H1 (cell line): ENCODE measurements at regions not wholly inside any gene's neighbourhood (a gene's known extent, or its start where the extent isn't known, plus 50 kb on each side); places are given as distances from the start of the nearest gene placed in this dataset.

ENCODE experiments used
- CBX5 ChIP-seq: fragments of 300-800, 300-1000 bp; sonication (generic); IDR thresholded peaks from 2 replicates; pipeline ENCODE4 v1.7.1; 2016; ENCODE audit warnings: antibody characterized with exemption, low read length, low read depth
- FOSL1 ChIP-seq: IDR thresholded peaks from 2 replicates; pipeline ENCODE4 v1.6.1; 2011; ENCODE audit warnings: mild to moderate bottlenecking, low read depth, low read length, moderate library complexity; ENCODE audit not compliant: insufficient read depth
- GTF2F1 ChIP-seq: IDR thresholded peaks from 2 replicates; pipeline ENCODE4 v1.6.1; 2012; ENCODE audit warnings: low read depth, low read length, improper control_type of control experiment, borderline replicate concordance
- TF ChIP-seq, protein P1 (sequence below): fragments of 300-600 bp; sonication (generic); IDR thresholded peaks from 2 replicates; pipeline ENCODE4 v1.7.1; 2012; ENCODE audit warnings: low read length, moderate library complexity, mild to moderate bottlenecking, inconsistent platforms; ENCODE audit not compliant: insufficient replicate concordance
- TF ChIP-seq, protein P2 (sequence below): IDR thresholded peaks from 2 replicates; pipeline ENCODE4 v1.6.1; 2012; ENCODE audit warnings: inconsistent platforms

DNA sequence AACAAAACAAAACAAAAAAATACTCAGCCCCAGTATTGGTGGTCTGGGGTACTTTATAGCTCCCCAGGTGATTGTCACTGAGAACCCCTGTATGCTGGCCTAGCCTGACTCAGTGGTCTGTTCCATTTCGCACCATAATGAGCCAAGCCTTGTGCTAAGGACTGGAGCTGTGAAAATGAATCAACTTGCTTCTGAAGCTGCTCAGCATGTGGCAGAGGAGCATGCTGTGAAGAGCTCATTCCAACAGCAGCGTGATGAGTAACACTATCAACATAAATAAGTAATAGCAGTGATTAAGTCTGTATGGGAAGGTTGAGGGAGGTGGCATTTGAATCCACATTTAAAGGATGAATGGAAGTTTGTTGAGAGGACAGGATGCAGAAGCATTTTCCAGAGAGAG, 67.2 kb upstream of the ATL2 start (continued):
- TF ChIP-seq, protein P1, sequence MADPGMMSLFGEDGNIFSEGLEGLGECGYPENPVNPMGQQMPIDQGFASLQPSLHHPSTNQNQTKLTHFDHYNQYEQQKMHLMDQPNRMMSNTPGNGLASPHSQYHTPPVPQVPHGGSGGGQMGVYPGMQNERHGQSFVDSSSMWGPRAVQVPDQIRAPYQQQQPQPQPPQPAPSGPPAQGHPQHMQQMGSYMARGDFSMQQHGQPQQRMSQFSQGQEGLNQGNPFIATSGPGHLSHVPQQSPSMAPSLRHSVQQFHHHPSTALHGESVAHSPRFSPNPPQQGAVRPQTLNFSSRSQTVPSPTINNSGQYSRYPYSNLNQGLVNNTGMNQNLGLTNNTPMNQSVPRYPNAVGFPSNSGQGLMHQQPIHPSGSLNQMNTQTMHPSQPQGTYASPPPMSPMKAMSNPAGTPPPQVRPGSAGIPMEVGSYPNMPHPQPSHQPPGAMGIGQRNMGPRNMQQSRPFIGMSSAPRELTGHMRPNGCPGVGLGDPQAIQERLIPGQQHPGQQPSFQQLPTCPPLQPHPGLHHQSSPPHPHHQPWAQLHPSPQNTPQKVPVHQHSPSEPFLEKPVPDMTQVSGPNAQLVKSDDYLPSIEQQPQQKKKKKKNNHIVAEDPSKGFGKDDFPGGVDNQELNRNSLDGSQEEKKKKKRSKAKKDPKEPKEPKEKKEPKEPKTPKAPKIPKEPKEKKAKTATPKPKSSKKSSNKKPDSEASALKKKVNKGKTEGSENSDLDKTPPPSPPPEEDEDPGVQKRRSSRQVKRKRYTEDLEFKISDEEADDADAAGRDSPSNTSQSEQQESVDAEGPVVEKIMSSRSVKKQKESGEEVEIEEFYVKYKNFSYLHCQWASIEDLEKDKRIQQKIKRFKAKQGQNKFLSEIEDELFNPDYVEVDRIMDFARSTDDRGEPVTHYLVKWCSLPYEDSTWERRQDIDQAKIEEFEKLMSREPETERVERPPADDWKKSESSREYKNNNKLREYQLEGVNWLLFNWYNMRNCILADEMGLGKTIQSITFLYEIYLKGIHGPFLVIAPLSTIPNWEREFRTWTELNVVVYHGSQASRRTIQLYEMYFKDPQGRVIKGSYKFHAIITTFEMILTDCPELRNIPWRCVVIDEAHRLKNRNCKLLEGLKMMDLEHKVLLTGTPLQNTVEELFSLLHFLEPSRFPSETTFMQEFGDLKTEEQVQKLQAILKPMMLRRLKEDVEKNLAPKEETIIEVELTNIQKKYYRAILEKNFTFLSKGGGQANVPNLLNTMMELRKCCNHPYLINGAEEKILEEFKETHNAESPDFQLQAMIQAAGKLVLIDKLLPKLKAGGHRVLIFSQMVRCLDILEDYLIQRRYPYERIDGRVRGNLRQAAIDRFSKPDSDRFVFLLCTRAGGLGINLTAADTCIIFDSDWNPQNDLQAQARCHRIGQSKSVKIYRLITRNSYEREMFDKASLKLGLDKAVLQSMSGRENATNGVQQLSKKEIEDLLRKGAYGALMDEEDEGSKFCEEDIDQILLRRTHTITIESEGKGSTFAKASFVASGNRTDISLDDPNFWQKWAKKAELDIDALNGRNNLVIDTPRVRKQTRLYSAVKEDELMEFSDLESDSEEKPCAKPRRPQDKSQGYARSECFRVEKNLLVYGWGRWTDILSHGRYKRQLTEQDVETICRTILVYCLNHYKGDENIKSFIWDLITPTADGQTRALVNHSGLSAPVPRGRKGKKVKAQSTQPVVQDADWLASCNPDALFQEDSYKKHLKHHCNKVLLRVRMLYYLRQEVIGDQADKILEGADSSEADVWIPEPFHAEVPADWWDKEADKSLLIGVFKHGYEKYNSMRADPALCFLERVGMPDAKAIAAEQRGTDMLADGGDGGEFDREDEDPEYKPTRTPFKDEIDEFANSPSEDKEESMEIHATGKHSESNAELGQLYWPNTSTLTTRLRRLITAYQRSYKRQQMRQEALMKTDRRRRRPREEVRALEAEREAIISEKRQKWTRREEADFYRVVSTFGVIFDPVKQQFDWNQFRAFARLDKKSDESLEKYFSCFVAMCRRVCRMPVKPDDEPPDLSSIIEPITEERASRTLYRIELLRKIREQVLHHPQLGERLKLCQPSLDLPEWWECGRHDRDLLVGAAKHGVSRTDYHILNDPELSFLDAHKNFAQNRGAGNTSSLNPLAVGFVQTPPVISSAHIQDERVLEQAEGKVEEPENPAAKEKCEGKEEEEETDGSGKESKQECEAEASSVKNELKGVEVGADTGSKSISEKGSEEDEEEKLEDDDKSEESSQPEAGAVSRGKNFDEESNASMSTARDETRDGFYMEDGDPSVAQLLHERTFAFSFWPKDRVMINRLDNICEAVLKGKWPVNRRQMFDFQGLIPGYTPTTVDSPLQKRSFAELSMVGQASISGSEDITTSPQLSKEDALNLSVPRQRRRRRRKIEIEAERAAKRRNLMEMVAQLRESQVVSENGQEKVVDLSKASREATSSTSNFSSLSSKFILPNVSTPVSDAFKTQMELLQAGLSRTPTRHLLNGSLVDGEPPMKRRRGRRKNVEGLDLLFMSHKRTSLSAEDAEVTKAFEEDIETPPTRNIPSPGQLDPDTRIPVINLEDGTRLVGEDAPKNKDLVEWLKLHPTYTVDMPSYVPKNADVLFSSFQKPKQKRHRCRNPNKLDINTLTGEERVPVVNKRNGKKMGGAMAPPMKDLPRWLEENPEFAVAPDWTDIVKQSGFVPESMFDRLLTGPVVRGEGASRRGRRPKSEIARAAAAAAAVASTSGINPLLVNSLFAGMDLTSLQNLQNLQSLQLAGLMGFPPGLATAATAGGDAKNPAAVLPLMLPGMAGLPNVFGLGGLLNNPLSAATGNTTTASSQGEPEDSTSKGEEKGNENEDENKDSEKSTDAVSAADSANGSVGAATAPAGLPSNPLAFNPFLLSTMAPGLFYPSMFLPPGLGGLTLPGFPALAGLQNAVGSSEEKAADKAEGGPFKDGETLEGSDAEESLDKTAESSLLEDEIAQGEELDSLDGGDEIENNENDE: peak; percentile 51
- TF ChIP-seq CBX5 (no peak), FOSL1 (no peak), GTF2F1 (no peak)
- TF ChIP-seq, protein P2, sequence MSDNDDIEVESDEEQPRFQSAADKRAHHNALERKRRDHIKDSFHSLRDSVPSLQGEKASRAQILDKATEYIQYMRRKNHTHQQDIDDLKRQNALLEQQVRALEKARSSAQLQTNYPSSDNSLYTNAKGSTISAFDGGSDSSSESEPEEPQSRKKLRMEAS: peak; percentile 69; the same call in 1 of the 2 replicates
